Lung (tissue), 11 donors: ENCODE measurements at regions not wholly inside any gene's neighbourhood (a gene's known extent, or its start where the extent isn't known, plus 50 kb on each side); places are given as distances from the start of the nearest gene placed in this dataset.

ENCODE experiments used
- ATAC-seq: fragments of 200-7000 bp; cut with Tn5 transposase; one replicate; pipeline ENCODE4 v1.9.1; 2020; ENCODE audit warnings: moderate number of reproducible peaks; ENCODE audit not compliant: insufficient read depth, low FRiP score
- DNase-seq, 3 donors: peaks; one replicate each; pipeline ENCODE4 v3.0.0-alpha.2; 2013 to 2017
- H3K27ac ChIP-seq, 2 donors: one replicate each; pipeline ENCODE4 v1.5.1; 2013; ENCODE audit warnings: mild to moderate bottlenecking in 2 of 2, moderate library complexity in 2 of 2, control low read depth in 1 of 2, inconsistent platforms in 1 of 2, low read depth in 1 of 2, low read length in 1 of 2
- H3K27me3 ChIP-seq, 3 donors: one replicate each; pipeline ENCODE4 v1.5.1; 2013; ENCODE audit warnings: low read length in 2 of 3; ENCODE audit not compliant: control insufficient read depth in 3 of 3, insufficient read depth in 3 of 3
- H3K36me3 ChIP-seq, 4 donors: one replicate each; pipeline ENCODE4 v1.5.1; 2013; ENCODE audit warnings: low read length in 4 of 4, mild to moderate bottlenecking in 1 of 4, moderate library complexity in 1 of 4; ENCODE audit not compliant: control insufficient read depth in 4 of 4, insufficient read depth in 4 of 4
- H3K4me1 ChIP-seq, 5 donors: one replicate each; pipeline ENCODE4 v1.5.1; 2013; ENCODE audit warnings: low read length in 5 of 5, mild to moderate bottlenecking in 2 of 5, moderate library complexity in 1 of 5; ENCODE audit not compliant: control insufficient read depth in 5 of 5, insufficient read depth in 5 of 5
- H3K4me3 ChIP-seq: one replicate; pipeline ENCODE4 v1.5.1; 2013; ENCODE audit warnings: mild to moderate bottlenecking, control low read depth, moderate library complexity
- H3K9ac ChIP-seq, 2 donors: one replicate each; pipeline ENCODE4 v1.5.1; 2013; ENCODE audit warnings: low read length in 2 of 2, control low read depth in 1 of 2; ENCODE audit not compliant: insufficient read depth in 1 of 2
- H3K9me3 ChIP-seq, 4 donors: one replicate each; pipeline ENCODE4 v1.5.1; 2013; ENCODE audit warnings: low read length in 3 of 4, mild to moderate bottlenecking in 1 of 4, moderate library complexity in 1 of 4; ENCODE audit not compliant: control insufficient read depth in 4 of 4, insufficient read depth in 3 of 4
- CTCF ChIP-seq: IDR thresholded peaks from 2 replicates; pipeline ENCODE4 v1.5.1; 2012; ENCODE audit warnings: mild to moderate bottlenecking; ENCODE audit errors: control extremely low read depth, extremely low read depth
- whole genome bisulfite sequencing, 2 donors: extraction: QIAGEN DNeasy Blood & Tissue Kit; methylation state at CpG; one replicate each; pipeline ENCODE4 v1.1.7; 2013; 5-methylcytosine and 5-hydroxymethylcytosine counted together
- donor health status: control.
- donor health status: control.
- donor health status: Bipolar disorder and iron deficiency.
- donor health status: healthy.
- donor health status: DM: yes; HTN: yes; CAD: no.

- no peak for ATAC-seq
- 64 to 84% methylated on average over 2 of the region's 2 CpGs for WGBS, 2 donors
These were observed 183.9 kb downstream of the ETNK1 start for GRCh38 chr12:22808860-22809259.

GRCh38 chr12:22810036-22810435, 185.1 kb downstream of the ETNK1 start:
- H3K9me3 ChIP-seq, result no peaks in the 10 kb centered on the region
- H3K4me3 ChIP-seq, result no peak overlapping the region
- H3K9ac ChIP-seq, result no peak overlapping the region
- no peaks in the 10 kb centered on the region for H3K36me3 ChIP-seq
- peaks cover 0 to 10% (median 0%) of the 10 kb centered on the region in 5 donors for H3K4me1 ChIP-seq
- H3K27ac ChIP-seq, result no peak overlapping the region
- WGBS, 2 donors, result 72 to 73% methylated on average over 2 of the region's 2 CpGs
- DNase-seq (peak in 2 of 3 donors; percentile 84 to 88), ATAC-seq (no peak)
- TF ChIP-seq CTCF, result no peak
- no peaks in the 10 kb centered on the region for H3K27me3 ChIP-seq

More at GRCh38 chr12:22808860-22809259, 183.9 kb downstream of the ETNK1 start:
- Histone ChIP-seq H3K4me3 (no peak overlapping the region), H3K9me3 (peaks cover 0 to 2% (median 0%) of the 10 kb centered on the region in 4 donors), H3K9ac (no peak overlapping the region), H3K4me1 (peaks cover 0 to 10% (median 0%) of the 10 kb centered on the region in 5 donors), H3K27me3 (no peaks in the 10 kb centered on the region), H3K36me3 (no peaks in the 10 kb centered on the region), H3K27ac (no peak overlapping the region)
- DNase-seq, result peak in 1 of 3 donors; percentile 17
- no peak for TF ChIP-seq CTCF

GRCh38 chr12:22812531-22812930, 187.6 kb downstream of the ETNK1 start:
- WGBS, 2 donors, result 94 to 97% methylated on average over 5 of the region's 5 CpGs
- no peak overlapping the region for H3K4me3 ChIP-seq
- DNase-seq (no peak), ATAC-seq (no peak)
- peaks cover 0 to 10% (median 0%) of the 10 kb centered on the region in 5 donors for H3K4me1 ChIP-seq
- H3K9ac ChIP-seq, result no peak overlapping the region
- no peaks in the 10 kb centered on the region for H3K9me3 ChIP-seq
- no peaks in the 10 kb centered on the region for H3K27me3 ChIP-seq
- no peaks in the 10 kb centered on the region for H3K36me3 ChIP-seq
- no peak for TF ChIP-seq CTCF
- H3K27ac ChIP-seq, result no peak overlapping the region

- Histone ChIP-seq H3K9ac (no peak overlapping the region), H3K36me3 (no peaks in the 10 kb centered on the region), H3K27me3 (no peaks in the 10 kb centered on the region), H3K27ac (no peak overlapping the region), H3K4me3 (no peak overlapping the region), H3K9me3 (peaks cover 0 to 4% (median 0%) of the 10 kb centered on the region in 4 donors), H3K4me1 (no peaks in the 10 kb centered on the region)
- no peak for ATAC-seq
- no peak for DNase-seq
- no peak for TF ChIP-seq CTCF
- 91 to 95% methylated on average over 4 of the region's 4 CpGs for WGBS, 2 donors
These were observed 197.0 kb downstream of the ETNK1 start for GRCh38 chr12:22821985-22822384.
